ENCODE measurements at regions not wholly inside any gene's neighbourhood (a gene's known extent, or its start where the extent isn't known, plus 50 kb on each side); places are given as distances from the start of the nearest gene placed in this dataset.

DNA sequence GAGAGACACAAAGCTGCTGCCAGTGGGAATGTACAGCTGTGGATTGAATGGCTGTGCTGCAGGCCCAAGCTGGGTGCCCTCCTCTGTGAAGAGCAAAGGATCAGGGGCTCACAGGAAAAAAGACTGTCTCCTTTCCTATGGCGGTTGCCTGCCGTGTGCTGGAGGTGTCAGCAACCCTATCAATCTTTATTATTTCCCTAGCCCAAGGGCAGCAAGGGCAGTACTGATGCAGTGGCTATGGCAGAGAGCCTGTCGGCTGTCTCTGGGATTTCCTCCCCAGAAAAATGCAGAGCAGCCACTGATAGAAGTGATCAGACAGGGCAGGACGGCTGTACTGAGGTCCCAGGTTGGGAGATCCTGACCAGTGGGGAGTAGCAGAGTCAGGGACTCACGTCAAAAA, 117.3 kb upstream of the CDH12 start:
- Mint-ChIP-seq H3K4me3 (no peak overlapping the region), H3K27me3 (no peaks in the 10 kb centered on the region), H3K4me1 (no peaks in the 10 kb centered on the region), H3K9me3 (peaks cover 21 to 26% of the 10 kb centered on the region in 2 donors), H3K27ac (no peak overlapping the region)
- DNase-seq (no peak), ATAC-seq (no peak)

DNA sequence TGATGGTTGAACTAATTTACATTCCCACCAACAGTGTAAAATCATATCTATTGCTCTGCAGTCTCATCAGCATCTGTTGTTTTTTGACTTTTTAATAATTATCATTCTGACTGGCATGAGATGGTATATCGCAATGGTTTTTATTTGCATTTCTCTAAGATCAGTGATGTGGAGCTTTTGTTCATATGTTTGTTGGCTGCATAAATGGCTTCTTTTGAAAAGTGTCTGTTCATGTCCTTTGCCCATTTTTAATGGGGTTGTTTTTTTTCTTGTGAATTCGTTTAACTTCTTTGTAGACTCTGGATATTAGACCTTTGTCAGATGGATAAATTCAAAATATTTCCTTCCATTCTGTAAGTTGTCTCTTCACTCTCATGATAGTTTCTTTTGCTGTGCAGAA, 115.2 kb upstream of the CDH12 start:
- Mint-ChIP-seq H3K27me3 (no peaks in the 10 kb centered on the region), H3K27ac (no peak overlapping the region), H3K4me1 (no peaks in the 10 kb centered on the region), H3K4me3 (no peak overlapping the region), H3K9me3 (peaks cover 29 to 33% of the 10 kb centered on the region in 2 donors)
- DNase-seq (no peak), ATAC-seq (no peak)

DNA sequence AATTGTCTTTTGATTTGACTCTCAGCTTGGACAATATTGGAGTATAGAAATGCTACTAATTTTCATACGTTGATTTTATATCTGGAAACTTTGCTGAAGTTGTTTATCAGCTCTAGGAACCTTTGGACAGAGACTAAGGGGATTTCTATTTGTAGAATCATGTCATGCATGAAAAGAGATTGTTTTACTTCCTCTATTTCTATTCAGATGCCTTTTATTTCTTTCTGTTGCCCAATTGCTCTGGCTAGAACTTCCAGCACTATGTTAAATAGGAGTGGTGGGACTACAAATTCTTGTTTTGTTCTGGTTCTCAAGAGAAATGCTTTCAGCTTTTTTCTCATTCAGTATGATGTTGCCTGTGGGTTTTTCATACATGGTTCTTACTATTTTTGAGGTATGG, 112.8 kb upstream of the CDH12 start:
- ATAC-seq (no peak), DNase-seq (no peak)
- H3K4me1 Mint-ChIP-seq = no peaks in the 10 kb centered on the region
- no peak overlapping the region for H3K4me3 Mint-ChIP-seq
- no peak overlapping the region for H3K27ac Mint-ChIP-seq
- peaks cover 33 to 38% of the 10 kb centered on the region in 2 donors for H3K9me3 Mint-ChIP-seq
- H3K27me3 Mint-ChIP-seq = no peaks in the 10 kb centered on the region

DNA sequence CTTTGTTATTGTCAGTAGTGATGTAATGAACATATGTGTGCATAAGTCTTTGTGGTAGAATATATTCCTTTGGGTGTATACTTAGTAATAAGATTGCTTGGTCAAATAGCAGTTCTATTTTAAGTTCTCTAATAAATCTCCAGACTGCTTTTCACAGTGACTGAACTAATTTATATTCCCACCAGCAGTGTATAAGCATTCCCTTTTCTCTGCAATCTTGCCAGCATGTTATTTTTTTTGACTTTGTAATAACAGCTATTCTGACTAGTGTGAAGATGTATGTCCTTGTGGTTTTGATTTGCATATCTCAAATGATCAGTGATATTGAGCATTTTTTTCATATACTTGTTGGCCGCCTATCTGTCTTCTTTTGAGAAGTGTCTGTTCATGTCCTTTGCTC, 111.5 kb upstream of the CDH12 start:
- DNase-seq = no peak
- Mint-ChIP-seq H3K27me3 (no peaks in the 10 kb centered on the region), H3K4me3 (no peak overlapping the region), H3K27ac (no peak overlapping the region), H3K4me1 (no peaks in the 10 kb centered on the region), H3K9me3 (peaks cover 33 to 38% of the 10 kb centered on the region in 2 donors)
- ATAC-seq = no peak

DNA sequence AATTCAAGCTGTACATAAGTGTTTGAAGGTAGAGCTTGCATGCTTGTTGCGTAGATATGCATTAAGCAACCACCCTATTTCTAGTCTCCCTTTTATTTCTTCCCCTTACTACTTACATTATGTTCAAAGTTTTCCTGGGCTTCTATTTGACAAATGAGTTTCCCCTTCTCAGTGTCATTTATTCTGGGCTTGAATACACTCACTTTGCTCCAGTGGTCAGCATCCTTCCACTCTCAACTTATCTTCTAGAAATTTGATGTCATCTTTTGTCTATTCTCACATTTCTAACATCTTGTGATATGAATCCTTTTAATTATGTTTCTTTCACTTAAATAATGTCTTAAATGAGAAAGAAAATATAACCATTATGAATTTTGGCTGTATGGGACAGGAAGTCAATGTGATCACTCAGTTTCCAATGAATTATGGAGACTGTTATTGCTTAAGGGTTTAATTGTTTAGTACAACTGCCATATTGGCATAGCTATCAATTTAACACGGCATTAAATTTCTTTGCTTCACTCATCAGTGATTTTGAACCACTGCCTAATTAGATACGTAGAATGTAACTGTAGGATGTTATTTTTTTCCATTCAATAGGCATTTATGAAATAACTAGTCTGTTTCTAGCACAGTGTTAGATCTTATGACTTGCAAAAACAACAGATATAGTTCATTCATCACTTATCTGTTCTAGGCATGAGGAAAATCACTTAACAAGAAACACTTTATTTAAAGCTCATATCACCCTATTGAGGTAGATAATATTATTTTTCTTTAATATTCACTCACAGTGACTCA, 105.5 kb upstream of the CDH12 start:
- Mint-ChIP-seq H3K4me1 (no peaks in the 10 kb centered on the region), H3K4me3 (no peak overlapping the region), H3K27me3 (no peaks in the 10 kb centered on the region), H3K9me3 (peaks cover 0 to 12% of the 10 kb centered on the region in 2 donors), H3K27ac (no peak overlapping the region)
- no peak for DNase-seq
- ATAC-seq = no peak

DNA sequence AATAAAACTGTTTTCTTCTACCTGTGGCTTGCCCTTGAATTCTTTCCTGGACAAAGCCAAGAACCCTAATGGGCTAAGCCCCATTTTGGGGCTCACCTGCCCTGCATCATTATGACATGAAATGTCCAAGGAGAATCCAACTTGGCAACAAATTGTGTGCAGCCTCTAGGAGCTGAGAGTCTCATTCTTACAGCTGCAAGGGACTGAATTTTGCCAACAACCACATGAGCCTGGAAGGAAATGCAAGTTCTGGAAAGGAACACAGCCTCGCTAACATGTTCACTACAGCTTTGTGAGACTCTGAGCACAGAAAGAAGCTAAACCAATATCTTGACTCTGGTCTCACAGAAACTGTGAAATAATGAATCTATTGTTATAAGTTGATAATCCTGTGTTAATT, 94.8 kb upstream of the CDH12 start:
- ATAC-seq = no peak
- H3K4me1 Mint-ChIP-seq = no peaks in the 10 kb centered on the region
- H3K27ac Mint-ChIP-seq = no peak overlapping the region

DNA sequence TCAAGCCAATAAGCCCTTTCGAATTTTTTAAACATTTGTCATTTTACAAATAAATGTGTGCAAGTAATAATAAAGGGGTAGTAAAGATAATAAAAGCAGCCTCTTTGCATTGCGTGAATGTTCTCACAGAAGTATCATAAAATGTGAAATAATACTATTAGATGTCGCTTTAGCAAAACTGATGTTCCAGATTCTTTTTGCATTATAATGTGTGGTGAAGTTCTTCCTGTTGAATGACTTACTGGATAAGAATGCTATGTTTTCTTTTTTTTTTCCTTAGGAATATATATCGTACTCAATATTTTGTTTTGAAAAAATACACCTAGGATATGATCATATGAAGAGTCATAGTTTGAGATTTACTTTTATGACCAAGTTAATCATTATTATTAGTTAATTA, 85.2 kb upstream of the CDH12 start:
- Mint-ChIP-seq H3K4me1 (no peaks in the 10 kb centered on the region), H3K4me3 (no peak overlapping the region), H3K27ac (no peak overlapping the region), H3K9me3 (peaks cover 12 to 20% of the 10 kb centered on the region in 2 donors), H3K27me3 (no peaks in the 10 kb centered on the region)
- no peak for DNase-seq
- ATAC-seq = no peak

More for the DNA sequence above, 94.8 kb upstream of the CDH12 start:
- H3K27me3 Mint-ChIP-seq = no peaks in the 10 kb centered on the region
- DNase-seq = no peak
- no peaks in the 10 kb centered on the region for H3K9me3 Mint-ChIP-seq
- H3K4me3 Mint-ChIP-seq = no peak overlapping the region

DNA sequence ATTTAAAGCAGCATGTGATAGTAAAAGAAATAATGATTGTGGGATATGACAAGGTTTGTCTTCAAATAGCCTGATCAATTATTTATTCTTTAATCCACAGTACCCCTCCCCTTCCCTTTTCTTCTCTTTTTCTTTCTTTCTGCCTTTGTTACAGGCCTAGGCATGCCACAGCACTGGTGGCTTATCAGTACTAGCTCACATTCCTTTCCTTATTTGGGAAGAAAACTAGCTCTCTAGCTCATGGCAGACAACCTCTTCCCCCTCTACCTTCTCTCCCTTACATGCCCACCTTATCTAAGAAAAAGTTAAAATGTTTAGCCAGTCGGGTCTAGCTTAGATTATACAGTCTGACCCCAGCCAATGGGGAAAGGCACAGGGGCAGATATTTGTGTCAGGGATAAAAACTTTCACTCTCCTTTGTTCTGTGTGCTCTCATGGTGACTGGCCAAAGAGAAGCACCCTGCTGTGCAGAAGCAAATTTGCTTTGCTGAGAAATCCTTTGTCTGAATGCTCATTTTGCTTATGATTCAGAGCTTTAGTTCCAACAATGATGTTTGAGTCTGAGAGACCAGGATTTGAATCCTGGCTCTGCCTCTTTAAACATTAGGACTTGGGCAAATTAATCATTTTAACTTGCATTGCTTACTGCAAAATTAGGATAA, 75.8 kb upstream of the CDH12 start:
- H3K27ac Mint-ChIP-seq = peak overlapping the region in 1 of 2 donors; percentile 44

DNA sequence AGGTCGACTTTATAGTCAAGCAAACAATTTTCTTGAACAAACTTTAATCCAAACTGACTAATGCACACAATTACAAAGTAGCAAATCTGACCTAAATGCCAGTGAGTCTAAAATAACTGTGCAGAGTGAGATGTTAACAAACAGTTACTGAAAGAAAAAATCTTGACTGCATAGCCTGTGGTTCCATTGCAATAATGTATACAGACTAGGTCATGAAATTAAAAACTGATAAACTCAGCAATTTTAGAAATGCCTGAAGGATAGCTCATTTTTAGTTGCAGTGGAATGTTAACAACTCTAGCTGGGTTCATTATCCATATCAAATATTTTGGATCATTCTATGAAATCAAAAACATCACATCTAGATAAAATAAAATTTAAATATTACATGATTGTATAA, 73.4 kb upstream of the CDH12 start:
- H3K4me1 Mint-ChIP-seq = no peaks in the 10 kb centered on the region
- H3K9me3 Mint-ChIP-seq = peaks cover 15 to 27% of the 10 kb centered on the region in 2 donors
- ATAC-seq = no peak
- no peaks in the 10 kb centered on the region for H3K27me3 Mint-ChIP-seq
- H3K4me3 Mint-ChIP-seq = no peak overlapping the region
- no peak overlapping the region for H3K27ac Mint-ChIP-seq
- no peak for DNase-seq

More for the DNA sequence above, 75.8 kb upstream of the CDH12 start:
- H3K9me3 Mint-ChIP-seq = peaks cover 18 to 29% of the 10 kb centered on the region in 2 donors
- no peak for DNase-seq
- H3K4me3 Mint-ChIP-seq = no peak overlapping the region
- no peaks in the 10 kb centered on the region for H3K4me1 Mint-ChIP-seq
- ATAC-seq = no peak
- no peaks in the 10 kb centered on the region for H3K27me3 Mint-ChIP-seq

DNA sequence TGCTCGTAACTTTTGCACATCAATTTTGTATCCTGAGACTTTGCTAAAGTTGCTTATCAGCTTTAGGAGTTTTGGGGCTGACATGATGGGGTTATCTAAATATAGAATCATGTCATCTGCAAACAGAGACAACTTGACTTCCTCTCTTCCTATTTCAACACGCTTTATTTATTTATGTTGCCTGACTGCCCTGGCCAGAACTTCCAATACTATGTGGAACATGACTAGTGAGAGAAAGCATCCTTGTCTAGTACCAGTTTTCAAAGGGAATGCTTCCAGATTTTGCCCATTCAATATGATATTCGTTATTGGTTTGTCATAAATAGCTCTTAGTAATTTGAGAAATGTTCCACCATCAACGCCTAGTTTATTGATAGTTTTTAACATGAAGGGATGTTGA, 65.4 kb upstream of the CDH12 start:
- H3K4me1 Mint-ChIP-seq = no peaks in the 10 kb centered on the region
- H3K9me3 Mint-ChIP-seq = peaks cover 25% of the 10 kb centered on the region in 2 donors
- DNase-seq (no peak), ATAC-seq (no peak)
- no peak overlapping the region for H3K4me3 Mint-ChIP-seq
- H3K27ac Mint-ChIP-seq = no peak overlapping the region
- no peaks in the 10 kb centered on the region for H3K27me3 Mint-ChIP-seq

DNA sequence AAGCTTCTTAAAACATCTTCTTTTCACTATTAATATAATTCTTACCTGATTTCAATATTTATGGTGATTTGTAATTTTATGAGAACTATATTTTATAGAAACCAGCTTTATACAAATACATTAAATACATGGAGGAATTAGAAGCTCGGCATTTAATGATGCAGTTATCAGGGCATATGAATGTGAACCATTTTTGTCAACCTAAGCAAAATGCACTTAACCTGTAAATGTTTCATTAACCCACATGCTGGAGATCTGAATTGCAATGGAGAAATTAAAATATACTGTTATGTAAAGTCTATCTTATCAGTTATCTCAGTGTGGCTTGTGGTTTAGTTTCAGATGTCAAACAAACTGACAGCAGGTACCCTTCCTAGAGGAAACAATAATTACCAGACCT, 63.2 kb upstream of the CDH12 start:
- no peak for ATAC-seq
- Mint-ChIP-seq H3K27ac (no peak overlapping the region), H3K9me3 (peaks cover 13 to 15% of the 10 kb centered on the region in 2 donors), H3K27me3 (no peaks in the 10 kb centered on the region), H3K4me1 (no peaks in the 10 kb centered on the region), H3K4me3 (no peak overlapping the region)
- no peak for DNase-seq

DNA sequence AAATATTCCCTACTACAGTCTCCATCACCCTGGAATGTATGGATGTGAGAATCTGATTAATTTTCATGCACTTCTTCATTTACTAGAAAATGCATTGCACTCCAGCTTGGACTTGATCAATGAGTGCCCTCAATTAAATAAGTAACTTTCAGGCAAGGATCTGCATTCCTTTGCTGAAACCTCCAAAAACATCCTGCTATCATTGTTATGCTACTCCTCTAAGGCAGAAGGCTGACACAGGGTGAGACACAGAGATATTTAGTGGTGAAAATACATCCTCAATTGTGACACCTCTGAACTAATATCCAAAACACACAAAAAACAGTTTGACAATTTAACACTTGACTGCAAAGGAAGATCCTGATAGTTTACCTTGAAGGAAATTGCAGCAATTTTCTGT, 57.9 kb upstream of the CDH12 start:
- DNase-seq (no peak), ATAC-seq (no peak)
- Mint-ChIP-seq H3K4me3 (no peak overlapping the region), H3K27me3 (no peaks in the 10 kb centered on the region), H3K27ac (no peak overlapping the region), H3K4me1 (no peaks in the 10 kb centered on the region), H3K9me3 (no peaks in the 10 kb centered on the region)

DNA sequence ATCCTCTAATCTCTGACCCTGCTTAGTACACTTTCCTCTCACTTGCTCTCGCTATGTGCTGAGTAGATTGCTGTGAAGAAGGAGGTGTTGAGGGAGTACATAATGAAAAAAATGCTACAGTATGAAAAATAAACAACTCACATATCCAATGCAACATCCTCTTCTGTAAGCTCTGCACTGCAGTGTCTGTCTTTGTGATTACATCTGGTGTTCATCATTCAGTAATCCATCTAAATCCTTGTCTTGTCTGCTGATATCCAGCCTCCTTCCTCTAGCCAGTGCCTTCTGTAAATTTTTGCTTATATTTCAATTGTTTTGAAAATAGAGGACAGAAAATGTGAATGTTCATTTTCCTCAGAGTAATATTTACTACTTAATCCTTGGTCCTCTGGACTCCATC, 57.4 kb upstream of the CDH12 start:
- H3K27ac Mint-ChIP-seq = no peak overlapping the region
- no peak overlapping the region for H3K4me3 Mint-ChIP-seq
- H3K27me3 Mint-ChIP-seq = no peaks in the 10 kb centered on the region
- ATAC-seq = no peak
- H3K9me3 Mint-ChIP-seq = no peaks in the 10 kb centered on the region
- no peaks in the 10 kb centered on the region for H3K4me1 Mint-ChIP-seq
- no peak for DNase-seq

DNA sequence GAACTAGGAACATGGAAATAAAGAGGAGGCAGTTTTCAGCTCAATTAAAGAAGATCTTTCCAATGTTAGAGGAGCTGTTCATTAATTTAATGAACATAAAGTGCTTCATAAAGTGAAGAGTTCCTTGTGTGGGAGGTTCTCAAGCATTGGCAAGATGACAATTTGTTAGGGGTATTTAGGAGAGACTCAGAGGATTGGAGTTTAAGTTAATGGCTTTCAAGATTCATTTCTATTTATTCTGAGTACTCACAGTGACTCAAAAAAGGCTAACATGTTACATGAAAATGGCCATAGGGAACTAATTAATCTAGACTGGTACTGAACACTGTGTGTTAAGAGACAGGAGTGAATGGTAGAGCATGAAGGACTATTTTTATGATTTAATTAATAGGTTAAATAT, 55.4 kb upstream of the CDH12 start:
- Mint-ChIP-seq H3K27me3 (no peaks in the 10 kb centered on the region), H3K9me3 (no peaks in the 10 kb centered on the region), H3K4me1 (no peaks in the 10 kb centered on the region), H3K4me3 (no peak overlapping the region), H3K27ac (peak overlapping the region in 1 of 2 donors; percentile 68)
- DNase-seq (no peak), ATAC-seq (no peak)

DNA sequence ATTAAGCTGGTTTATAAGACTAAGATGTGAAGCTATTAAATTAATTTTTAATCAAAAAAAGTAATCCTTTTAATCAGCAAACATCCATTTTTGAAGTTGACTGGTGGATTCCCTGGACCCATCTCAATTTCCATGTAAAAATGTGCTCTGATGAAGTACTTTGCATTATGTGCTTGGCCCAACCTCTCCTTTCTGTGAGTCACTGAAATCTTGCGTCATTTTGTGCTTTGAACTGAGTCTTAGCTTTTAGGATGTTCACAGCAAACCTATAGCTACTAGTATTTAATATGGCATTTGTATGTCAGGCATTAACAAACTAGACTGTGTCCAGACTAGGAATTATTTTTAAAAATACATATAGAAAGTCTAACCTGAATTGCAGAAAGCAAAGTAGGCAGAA, 55.0 kb upstream of the CDH12 start:
- ATAC-seq (no peak), DNase-seq (no peak)
- no peak overlapping the region for H3K4me3 Mint-ChIP-seq
- no peaks in the 10 kb centered on the region for H3K4me1 Mint-ChIP-seq
- no peaks in the 10 kb centered on the region for H3K27me3 Mint-ChIP-seq
- peak overlapping the region in 1 of 2 donors; percentile 68 for H3K27ac Mint-ChIP-seq
- no peaks in the 10 kb centered on the region for H3K9me3 Mint-ChIP-seq

Measured in stimulated activated naive CD8-positive, alpha-beta T cell treated with anti-CD3 and anti-CD28 coated beads, Interleukin-15, amount 100 ng/mL, for 72 hours (primary cell).